ENCODE measurements at regions not wholly inside any gene's neighbourhood (a gene's known extent, or its start where the extent isn't known, plus 50 kb on each side); places are given as distances from the start of the nearest gene placed in this dataset.
A peak's percentile ranks its signal among the peaks of the same experiment; 100 is the strongest.

GRCh38 chr7:142338633-142339501, 81.0 kb upstream of the PRSS58 start:
- H4K20me1 ChIP-seq, result no peaks in the 10 kb centered on the region
- no peak for TF ChIP-seq Cebpa-rat (IDR thresholded peaks at IDR 0.05)

GRCh38 chr7:142337054-142338001, 79.5 kb upstream of the PRSS58 start:
- H3K27ac ChIP-seq, result no peak overlapping the region
- no peaks in the 10 kb centered on the region for H3K27me3 ChIP-seq
- no peaks in the 10 kb centered on the region for H4K20me1 ChIP-seq
- no peak for TF ChIP-seq Cebpa-rat (IDR thresholded peaks at IDR 0.05)
- no peak overlapping the region for H3K9ac ChIP-seq
- H3K4me1 ChIP-seq, result peaks cover 7% of the 10 kb centered on the region
- no peaks in the 10 kb centered on the region for H3K36me3 ChIP-seq
- H3K9me3 ChIP-seq, result no peaks in the 10 kb centered on the region
- no peak overlapping the region for H3K4me2 ChIP-seq
- H3K4me3 ChIP-seq, result no peak overlapping the region

More at GRCh38 chr7:142338633-142339501, 81.0 kb upstream of the PRSS58 start:
- Histone ChIP-seq H3K4me2 (no peak overlapping the region), H3K9me3 (no peaks in the 10 kb centered on the region), H3K4me3 (no peak overlapping the region), H3K36me3 (no peaks in the 10 kb centered on the region), H3K27me3 (no peaks in the 10 kb centered on the region), H3K27ac (no peak overlapping the region), H3K4me1 (peaks cover 7% of the 10 kb centered on the region), H3K9ac (no peak overlapping the region)

- peaks cover under 1% of the 10 kb centered on the region; the same call in 1 of the 2 replicates for H3K4me1 ChIP-seq
- no peak overlapping the region for H3K4me3 ChIP-seq
- H3K36me3 ChIP-seq, result no peaks in the 10 kb centered on the region
Observed at GRCh38 chr7:142334806-142335205, 76.9 kb upstream of the PRSS58 start.

GRCh38 chr7:142334236-142334635, 76.4 kb upstream of the PRSS58 start:
- H3K9ac ChIP-seq, result no peak overlapping the region
- H3K36me3 ChIP-seq, result no peaks in the 10 kb centered on the region
- H3K4me2 ChIP-seq, result no peak overlapping the region
- H4K20me1 ChIP-seq, result no peaks in the 10 kb centered on the region
- no peaks in the 10 kb centered on the region for H3K9me3 ChIP-seq
- no peak overlapping the region for H3K4me3 ChIP-seq
- H3K27ac ChIP-seq, result no peak overlapping the region
- H3K27me3 ChIP-seq, result no peaks in the 10 kb centered on the region
- peaks cover 2% of the 10 kb centered on the region for H3K4me1 ChIP-seq
- TF ChIP-seq Cebpa-rat (IDR thresholded peaks at IDR 0.05), result no peak

More at GRCh38 chr7:142334806-142335205, 76.9 kb upstream of the PRSS58 start:
- Histone ChIP-seq H3K9me3 (no peaks in the 10 kb centered on the region), H3K4me2 (no peak overlapping the region), H4K20me1 (no peaks in the 10 kb centered on the region), H3K27me3 (no peaks in the 10 kb centered on the region), H3K9ac (no peak overlapping the region), H3K27ac (no peak overlapping the region)
- no peak for TF ChIP-seq Cebpa-rat (IDR thresholded peaks at IDR 0.05)

GRCh38 chr7:142332421-142332820, 74.6 kb upstream of the PRSS58 start:
- H3K9me3 ChIP-seq, result no peaks in the 10 kb centered on the region
- H3K9ac ChIP-seq, result no peak overlapping the region
- TF ChIP-seq Cebpa-rat (IDR thresholded peaks at IDR 0.05), result no peak
- no peak overlapping the region for H3K4me2 ChIP-seq
- no peak overlapping the region for H3K27ac ChIP-seq
- H4K20me1 ChIP-seq, result no peaks in the 10 kb centered on the region
- H3K4me3 ChIP-seq, result no peak overlapping the region
- H3K36me3 ChIP-seq, result no peaks in the 10 kb centered on the region
- peaks cover 21% of the 10 kb centered on the region for H3K4me1 ChIP-seq
- H3K27me3 ChIP-seq, result no peaks in the 10 kb centered on the region

GRCh38 chr7:142331941-142332340, 74.1 kb upstream of the PRSS58 start:
- H3K4me3 ChIP-seq, result no peak overlapping the region
- H4K20me1 ChIP-seq, result no peaks in the 10 kb centered on the region
- H3K4me2 ChIP-seq, result no peak overlapping the region
- no peaks in the 10 kb centered on the region for H3K9me3 ChIP-seq
- H3K36me3 ChIP-seq, result no peaks in the 10 kb centered on the region
- no peak for TF ChIP-seq Cebpa-rat (IDR thresholded peaks at IDR 0.05)
- H3K9ac ChIP-seq, result no peak overlapping the region
- peaks cover 24% of the 10 kb centered on the region for H3K4me1 ChIP-seq
- no peak overlapping the region for H3K27ac ChIP-seq
- no peaks in the 10 kb centered on the region for H3K27me3 ChIP-seq

GRCh38 chr7:142329062-142329790, 71.4 kb upstream of the PRSS58 start:
- TF ChIP-seq Cebpa-rat (IDR thresholded peaks at IDR 0.05), result no peak
- Histone ChIP-seq H3K27ac (no peak overlapping the region), H3K4me2 (peak overlapping the region; percentile 88), H3K27me3 (no peaks in the 10 kb centered on the region), H3K36me3 (no peaks in the 10 kb centered on the region), H3K4me3 (no peak overlapping the region), H3K9ac (no peak overlapping the region), H4K20me1 (no peaks in the 10 kb centered on the region), H3K4me1 (peaks cover 28% of the 10 kb centered on the region), H3K9me3 (no peaks in the 10 kb centered on the region)

- Histone ChIP-seq H3K36me3 (no peaks in the 10 kb centered on the region), H3K4me3 (no peak overlapping the region), H4K20me1 (no peaks in the 10 kb centered on the region), H3K4me2 (peak overlapping the region; percentile 88), H3K9me3 (no peaks in the 10 kb centered on the region), H3K27me3 (no peaks in the 10 kb centered on the region), H3K9ac (no peak overlapping the region), H3K27ac (0 out of 2 replicates have a peak overlapping the region, but pooled peaks have one; percentile 28), H3K4me1 (peaks cover 35% of the 10 kb centered on the region)
- no peak for TF ChIP-seq Cebpa-rat (IDR thresholded peaks at IDR 0.05)
Observed at GRCh38 chr7:142328551-142328950, 70.7 kb upstream of the PRSS58 start.

Data from BLaER1 (cell line).